ENCODE measurements at regions not wholly inside any gene's neighbourhood (a gene's known extent, or its start where the extent isn't known, plus 50 kb on each side); places are given as distances from the start of the nearest gene placed in this dataset.
"Not testable (repeated sequence)": the region's sequence is repeated elsewhere in the genome, so short reads cannot be mapped to it uniquely, and the experiment has no call there.

GRCh38 chr3:6066868-6067578, 793.9 kb upstream of the GRM7 start:
- not testable (repeated sequence) for TF ChIP-seq CTCF, POLR2A, POLR2AphosphoS5, EP300 (IDR thresholded peaks at IDR 0.05)
